Gastrocnemius medialis (tissue), 4 donors: ENCODE measurements at regions not wholly inside any gene's neighbourhood (a gene's known extent, or its start where the extent isn't known, plus 50 kb on each side); places are given as distances from the start of the nearest gene placed in this dataset.

Experiments used
- ATAC-seq, 2 donors: fragments of 150-250 bp; one replicate each; pipeline ENCODE4 v1.9.1; 2016
- DNase-seq, 2 donors: peaks; one replicate each; pipeline ENCODE4 v3.0.0-alpha.2; 2019
- H3K27ac ChIP-seq, 4 donors: fragments of 200-600 bp; sonication (generic); 1 replicate in 1 of 4; 2 replicates in 3 of 4; pipeline ENCODE4 v1.5.1; 2016 to 2018; ENCODE audit warnings: mild to moderate bottlenecking in 2 of 4, moderate library complexity in 1 of 4
- H3K27me3 ChIP-seq, 3 donors: fragments of 200-600 bp; sonication (generic) in 2 of 3; 1 replicate in 1 of 3; 2 replicates in 2 of 3; pipeline versions ENCODE4 v1.5.1 to v1.6.0; 2016 to 2019; ENCODE audit warnings: mild to moderate bottlenecking in 1 of 3, moderate library complexity in 1 of 3
- H3K36me3 ChIP-seq, 2 donors: fragments of 200-600 bp; sonication (generic) in 1 of 2; one replicate each; pipeline ENCODE4 v1.5.1; 2017 to 2018
- H3K4me1 ChIP-seq, 2 donors: fragments of 200-600 bp; sonication (generic) in 1 of 2; one replicate each; pipeline ENCODE4 v1.5.1; 2016 to 2017; ENCODE audit warnings: mild to moderate bottlenecking in 2 of 2
- H3K4me3 ChIP-seq, 4 donors: fragments of 200-600 bp; sonication (generic) in 3 of 4; 1 replicate in 1 of 4; 2 replicates in 3 of 4; pipeline ENCODE4 v1.5.1; 2016 to 2019; ENCODE audit warnings: mild to moderate bottlenecking in 2 of 4
- H3K9me3 ChIP-seq, 3 donors: fragments of 200-600 bp; sonication (generic) in 2 of 3; 1 replicate in 1 of 3; 2 replicates in 2 of 3; pipeline ENCODE4 v1.5.1; 2016 to 2019
- CTCF ChIP-seq, 5 experiments: fragments of 450-650 bp in 3 of 5; fragments of 200-600 bp in 2 of 5; sonication (generic) in 2 of 5; IDR thresholded peaks in 4 of 5; conservative IDR thresholded peaks in 1 of 5; 1 replicate in 4 of 5; 2 replicates in 1 of 5; pipeline ENCODE4 v1.5.1; 2016 to 2019; ENCODE audit warnings: antibody characterized with exemption in 5 of 5, mild to moderate bottlenecking in 3 of 5, moderate library complexity in 3 of 5
- POLR2A ChIP-seq, 2 donors: fragments of 450-650 bp; IDR thresholded peaks; one replicate each; pipeline ENCODE4 v1.6.1; 2017; ENCODE audit warnings: antibody characterized with exemption in 2 of 2, mild to moderate bottlenecking in 2 of 2, moderate library complexity in 2 of 2
- in situ Hi-C, 4 donors: fragments of 200-750 bp; cut with MboI; loops; one replicate each; pipeline versions ENCODE4 v1.15.0 to v1.8.0; 2017; ENCODE audit warnings: low sequenced_read_pairs in 4 of 4
- intact Hi-C: fragments of 100-400 bp; cut with DNase I; formaldehyde crosslinking; loops from one replicate; pipeline ENCODE4 v1.15.1; 2023; ENCODE audit warnings: low total_unique reads

GRCh38 chr1:200266871-200267270 is 143.0 kb downstream of the ZNF281 start:
- no peak overlapping the region for H3K4me3 ChIP-seq
- H3K36me3 ChIP-seq: no peaks in the 10 kb centered on the region
- no peak overlapping the region for H3K27ac ChIP-seq
- ATAC-seq (no peak), DNase-seq (no peak)
- in situ Hi-C loops (no loop called here), intact Hi-C loops (no loop called here)
- H3K27me3 ChIP-seq: no peaks in the 10 kb centered on the region
- H3K9me3 ChIP-seq: no peaks in the 10 kb centered on the region
- H3K4me1 ChIP-seq: no peaks in the 10 kb centered on the region
- TF ChIP-seq CTCF (IDR thresholded peaks at IDR 0.05 in 4 of 5, conservative IDR thresholded peaks at IDR 0.05 in 1 of 5): no peak
- no peak for TF ChIP-seq POLR2A (IDR thresholded peaks at IDR 0.05)

- ATAC-seq (no peak), DNase-seq (no peak)
- TF ChIP-seq CTCF (IDR thresholded peaks at IDR 0.05 in 4 of 5, conservative IDR thresholded peaks at IDR 0.05 in 1 of 5) (no peak), POLR2A (IDR thresholded peaks at IDR 0.05) (no peak)
- in situ Hi-C loops (no loop called here), intact Hi-C loops (no loop called here)
- H3K4me1 ChIP-seq: no peaks in the 10 kb centered on the region
- no peaks in the 10 kb centered on the region for H3K27me3 ChIP-seq
- H3K27ac ChIP-seq: no peak overlapping the region
- no peaks in the 10 kb centered on the region for H3K9me3 ChIP-seq
- H3K36me3 ChIP-seq: no peaks in the 10 kb centered on the region
- no peak overlapping the region for H3K4me3 ChIP-seq
These were observed 144.0 kb downstream of the ZNF281 start for GRCh38 chr1:200265881-200266280.

- in situ Hi-C loops (no loop called here), intact Hi-C loops (no loop called here)
- Histone ChIP-seq H3K4me1 (no peaks in the 10 kb centered on the region), H3K36me3 (no peaks in the 10 kb centered on the region), H3K27me3 (no peaks in the 10 kb centered on the region), H3K27ac (no peak overlapping the region), H3K9me3 (no peaks in the 10 kb centered on the region), H3K4me3 (no peak overlapping the region)
- TF ChIP-seq CTCF (IDR thresholded peaks at IDR 0.05 in 4 of 5, conservative IDR thresholded peaks at IDR 0.05 in 1 of 5): no peak
- TF ChIP-seq POLR2A (IDR thresholded peaks at IDR 0.05): no peak
- ATAC-seq (no peak), DNase-seq (no peak)
These were observed 144.7 kb downstream of the ZNF281 start for GRCh38 chr1:200265104-200265503.

GRCh38 chr1:200263203-200263602 is 146.6 kb downstream of the ZNF281 start:
- no peaks in the 10 kb centered on the region for H3K36me3 ChIP-seq
- intact Hi-C loops: no loop called here
- DNase-seq (no peak), ATAC-seq (no peak)
- TF ChIP-seq POLR2A (IDR thresholded peaks at IDR 0.05) (no peak), CTCF (IDR thresholded peaks at IDR 0.05 in 4 of 5, conservative IDR thresholded peaks at IDR 0.05 in 1 of 5) (no peak)
- no peaks in the 10 kb centered on the region for H3K9me3 ChIP-seq
- in situ Hi-C loops: no loop called here
- no peaks in the 10 kb centered on the region for H3K4me1 ChIP-seq
- H3K27me3 ChIP-seq: no peaks in the 10 kb centered on the region
- H3K4me3 ChIP-seq: no peak overlapping the region
- H3K27ac ChIP-seq: no peak overlapping the region

- ATAC-seq (no peak), DNase-seq (no peak)
- Histone ChIP-seq H3K4me3 (no peak overlapping the region), H3K36me3 (no peaks in the 10 kb centered on the region), H3K9me3 (no peaks in the 10 kb centered on the region), H3K4me1 (no peaks in the 10 kb centered on the region), H3K27ac (no peak overlapping the region), H3K27me3 (no peaks in the 10 kb centered on the region)
- TF ChIP-seq POLR2A (IDR thresholded peaks at IDR 0.05) (no peak), CTCF (IDR thresholded peaks at IDR 0.05 in 4 of 5, conservative IDR thresholded peaks at IDR 0.05 in 1 of 5) (no peak)
- intact Hi-C loops (no loop called here), in situ Hi-C loops (no loop called here)
These were observed 147.4 kb downstream of the ZNF281 start for GRCh38 chr1:200262326-200262965.
